B cell (primary cell): ENCODE measurements at regions not wholly inside any gene's neighbourhood (a gene's known extent, or its start where the extent isn't known, plus 50 kb on each side); places are given as distances from the start of the nearest gene placed in this dataset.

Experiments
- ATAC-seq: fragments of 200-7000 bp; cut with Tn5 transposase; one replicate; pipeline ENCODE4 v1.10.0; 2021; ENCODE audit warnings: low read depth, mild to moderate bottlenecking, moderate number of reproducible peaks, moderate library complexity
- CTCF ChIA-PET: fragments of 350-600 bp; sonication (Branson Sonifier 250); formaldehyde crosslinking; loops from one replicate; lab custom pipeline; 2021; ENCODE audit warnings: antibody characterized with exemption, inconsistent platforms; lab: Charles Lee
- POLR2A ChIA-PET: fragments of 350-600 bp; sonication (Branson Sonifier 250); formaldehyde crosslinking; loops from one replicate; lab custom pipeline; 2021; ENCODE audit warnings: antibody characterized with exemption; lab: Charles Lee
- DNase-seq: peaks from one replicate; pipeline ENCODE4 v3.0.0; 2013
- H2AFZ ChIP-seq: 2 replicates; pipeline ENCODE4 v1.6.1; 2012; ENCODE audit warnings: mild to moderate bottlenecking, low read depth, low read length; ENCODE audit not compliant: insufficient read depth, poor library complexity, severe bottlenecking
- H3K27ac ChIP-seq, 2 donors: 1 replicate in 1 of 2; 2 replicates in 1 of 2; pipeline ENCODE4 v1.5.1; 2012 to 2013; ENCODE audit warnings: low read length in 2 of 2, mild to moderate bottlenecking in 2 of 2, moderate library complexity in 1 of 2
- H3K27me3 ChIP-seq, 4 experiments: fragments of 200-600 bp in 1 of 4; sonication (generic) in 1 of 4; replicated peaks in 1 of 4; 1 replicate in 2 of 4; 2 replicates in 2 of 4; pipeline versions ENCODE4 v1.6.1 to v1.7.0; 2013 to 2016; ENCODE audit warnings: low read length in 3 of 4, mild to moderate bottlenecking in 2 of 4, mixed read lengths in 1 of 4, moderate library complexity in 1 of 4; ENCODE audit not compliant: insufficient read depth in 4 of 4, control insufficient read depth in 3 of 4; ENCODE audit errors: control extremely low read depth in 1 of 4
- H3K36me3 ChIP-seq, 2 experiments: replicated peaks in 1 of 2; 1 replicate in 1 of 2; 2 replicates in 1 of 2; pipeline versions ENCODE4 v1.6.1 to v1.7.1; 2013; ENCODE audit warnings: low read length in 1 of 2; ENCODE audit not compliant: insufficient read depth in 2 of 2, control insufficient read depth in 1 of 2; ENCODE audit errors: control extremely low read depth in 1 of 2, extremely low read depth in 1 of 2
- H3K4me1 ChIP-seq, 2 donors: fragments of 200-600 bp in 1 of 2; sonication (generic) in 1 of 2; 1 replicate in 1 of 2; 2 replicates in 1 of 2; pipeline versions ENCODE4 v1.5.1 to v1.6.1; 2013 to 2017; ENCODE audit warnings: low read length in 2 of 2; ENCODE audit not compliant: control insufficient read depth in 2 of 2, insufficient read depth in 2 of 2
- H3K4me2 ChIP-seq: replicated peaks from 2 replicates; pipeline ENCODE3; 2012; ENCODE audit warnings: mild to moderate bottlenecking, low read depth, low read length; ENCODE audit not compliant: poor library complexity, severe bottlenecking
- H3K4me3 ChIP-seq, 5 experiments: fragments of 200-600 bp in 1 of 5; sonication (generic) in 1 of 5; 1 replicate in 3 of 5; 2 replicates in 2 of 5; pipeline versions ENCODE4 v1.5.1 to v1.7.0; 2011 to 2016; ENCODE audit warnings: low read length in 4 of 5, mild to moderate bottlenecking in 4 of 5, low read depth in 2 of 5, control low read depth in 1 of 5, moderate library complexity in 1 of 5; ENCODE audit not compliant: insufficient read depth in 1 of 5; ENCODE audit errors: control extremely low read depth in 1 of 5, extremely low read depth in 1 of 5
- H3K79me2 ChIP-seq: fragments of 200-600 bp; sonication (generic); one replicate; pipeline ENCODE4 v1.6.0; 2016; ENCODE audit warnings: low read length; ENCODE audit not compliant: control insufficient read depth, insufficient read depth
- H3K9ac ChIP-seq: fragments of 200-600 bp; sonication (generic); 2 replicates; pipeline ENCODE4 v1.6.1; 2017; ENCODE audit warnings: mild to moderate bottlenecking, low read length, moderate library complexity
- H3K9me3 ChIP-seq, 3 donors: one replicate each; pipeline versions ENCODE4 v1.6.1 to v1.7.1; 2013; ENCODE audit warnings: low read length in 2 of 3; ENCODE audit not compliant: control insufficient read depth in 2 of 3, insufficient read depth in 1 of 3; ENCODE audit errors: control extremely low read depth in 1 of 3
- H4K20me1 ChIP-seq: 2 replicates; pipeline ENCODE4 v1.6.0; 2012; ENCODE audit warnings: mild to moderate bottlenecking, low read length; ENCODE audit not compliant: insufficient read depth, control insufficient read depth, poor library complexity, severe bottlenecking
- H3K27ac Mint-ChIP-seq: one replicate; pipeline ENCODE4 v1.8.0; 2021; ENCODE audit warnings: mixed read lengths
- H3K27me3 Mint-ChIP-seq: one replicate; pipeline ENCODE4 v1.8.0; 2021; ENCODE audit warnings: mixed read lengths
- H3K4me1 Mint-ChIP-seq: one replicate; pipeline ENCODE4 v1.8.0; 2021; ENCODE audit warnings: mixed read lengths
- H3K4me3 Mint-ChIP-seq: one replicate; pipeline ENCODE4 v1.8.0; 2021; ENCODE audit warnings: mixed read lengths
- H3K9me3 Mint-ChIP-seq: one replicate; pipeline ENCODE4 v1.8.0; 2022; ENCODE audit warnings: mixed read lengths; ENCODE audit not compliant: insufficient read depth
- EZH2 ChIP-seq: IDR thresholded peaks from 2 replicates; pipeline ENCODE4 v1.6.1; 2012; ENCODE audit warnings: borderline replicate concordance, low read depth, mild to moderate bottlenecking, moderate library complexity, low read length; ENCODE audit not compliant: insufficient read depth, poor library complexity, severe bottlenecking
- WGBS: methylation state at CpG from one replicate; pipeline ENCODE4 v1.1.5; 2013; ENCODE audit warnings: missing lambda C conversion rate; ENCODE audit not compliant: insufficient coverage; 5-methylcytosine and 5-hydroxymethylcytosine counted together
- intact Hi-C: fragments of 100-400 bp; cut with micrococcal nuclease; formaldehyde crosslinking; loops from one replicate; pipeline ENCODE4 v1.10.0; 2022
- TF ChIP-seq, protein P1 (sequence below): fragments of 200-600 bp; IDR thresholded peaks from one replicate; pipeline ENCODE4 v1.8.0; 2022; ENCODE audit warnings: antibody characterized with exemption, mild to moderate bottlenecking

DNA sequence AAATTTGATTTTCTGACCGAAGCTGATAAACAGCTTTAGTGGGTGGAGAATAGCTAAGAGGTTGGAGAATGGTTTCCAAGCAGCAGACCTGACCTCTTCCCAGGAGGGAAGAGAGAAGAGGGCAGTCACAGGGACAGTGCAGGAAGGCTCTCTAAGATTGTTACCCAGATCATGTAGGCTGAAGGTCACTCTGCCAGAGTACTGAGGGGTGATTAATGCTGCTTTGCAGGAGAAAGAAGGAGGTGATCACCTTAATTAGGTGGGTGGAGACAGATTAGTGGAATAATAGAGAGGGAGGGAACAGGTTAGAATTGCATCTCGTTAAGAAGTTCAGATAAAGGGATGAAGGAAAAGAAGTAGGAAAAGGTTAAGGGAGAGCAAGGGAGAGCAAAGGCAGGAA is 440.5 kb downstream of the BRINP1 start:
- H3K4me1 Mint-ChIP-seq, result no peaks in the 10 kb centered on the region
- DNase-seq (no peak), ATAC-seq (no peak)
- H3K9me3 ChIP-seq, result no peaks in the 10 kb centered on the region
- WGBS, result 59% methylated on average over 2 of the region's 2 CpGs
- H3K27ac Mint-ChIP-seq, result no peak overlapping the region
- no peak overlapping the region for H3K9ac ChIP-seq
- no peak for TF ChIP-seq EZH2
- TF ChIP-seq, protein P1, sequence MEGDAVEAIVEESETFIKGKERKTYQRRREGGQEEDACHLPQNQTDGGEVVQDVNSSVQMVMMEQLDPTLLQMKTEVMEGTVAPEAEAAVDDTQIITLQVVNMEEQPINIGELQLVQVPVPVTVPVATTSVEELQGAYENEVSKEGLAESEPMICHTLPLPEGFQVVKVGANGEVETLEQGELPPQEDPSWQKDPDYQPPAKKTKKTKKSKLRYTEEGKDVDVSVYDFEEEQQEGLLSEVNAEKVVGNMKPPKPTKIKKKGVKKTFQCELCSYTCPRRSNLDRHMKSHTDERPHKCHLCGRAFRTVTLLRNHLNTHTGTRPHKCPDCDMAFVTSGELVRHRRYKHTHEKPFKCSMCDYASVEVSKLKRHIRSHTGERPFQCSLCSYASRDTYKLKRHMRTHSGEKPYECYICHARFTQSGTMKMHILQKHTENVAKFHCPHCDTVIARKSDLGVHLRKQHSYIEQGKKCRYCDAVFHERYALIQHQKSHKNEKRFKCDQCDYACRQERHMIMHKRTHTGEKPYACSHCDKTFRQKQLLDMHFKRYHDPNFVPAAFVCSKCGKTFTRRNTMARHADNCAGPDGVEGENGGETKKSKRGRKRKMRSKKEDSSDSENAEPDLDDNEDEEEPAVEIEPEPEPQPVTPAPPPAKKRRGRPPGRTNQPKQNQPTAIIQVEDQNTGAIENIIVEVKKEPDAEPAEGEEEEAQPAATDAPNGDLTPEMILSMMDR, result no peak
- H3K4me3 Mint-ChIP-seq, result no peak overlapping the region
- no peak overlapping the region for H3K4me2 ChIP-seq
- H3K4me3 ChIP-seq, result no peak overlapping the region
- no peaks in the 10 kb centered on the region for H4K20me1 ChIP-seq
- H3K79me2 ChIP-seq, result no peaks in the 10 kb centered on the region
- ChIA-PET POLR2A (no interaction called here), CTCF (no interaction called here)
- no peaks in the 10 kb centered on the region for H3K27me3 ChIP-seq
- intact Hi-C loops, result no loop called here
- no peaks in the 10 kb centered on the region for H3K36me3 ChIP-seq
- no peaks in the 10 kb centered on the region for H3K4me1 ChIP-seq
- H3K9me3 Mint-ChIP-seq, result no peaks in the 10 kb centered on the region
- H3K27me3 Mint-ChIP-seq, result no peaks in the 10 kb centered on the region
- H2AFZ ChIP-seq, result no peak overlapping the region
- no peak overlapping the region for H3K27ac ChIP-seq

GRCh38 chr9:118929287-118929686 is 439.9 kb downstream of the BRINP1 start:
- ATAC-seq, result no peak

More at GRCh38 chr9:118929287-118929686, 439.9 kb downstream of the BRINP1 start:
- no peak overlapping the region for H3K27ac ChIP-seq
- no peak overlapping the region for H3K9ac ChIP-seq
- no peaks in the 10 kb centered on the region for H3K9me3 ChIP-seq
- no peaks in the 10 kb centered on the region for H3K27me3 ChIP-seq
- no peaks in the 10 kb centered on the region for H3K4me1 ChIP-seq
- no peaks in the 10 kb centered on the region for H3K36me3 ChIP-seq
- Mint-ChIP-seq H3K27me3 (no peaks in the 10 kb centered on the region), H3K27ac (no peak overlapping the region), H3K4me1 (no peaks in the 10 kb centered on the region), H3K4me3 (no peak overlapping the region), H3K9me3 (no peaks in the 10 kb centered on the region)
- intact Hi-C loops, result no loop called here
- no peaks in the 10 kb centered on the region for H4K20me1 ChIP-seq
- H3K79me2 ChIP-seq, result no peaks in the 10 kb centered on the region
- H3K4me2 ChIP-seq, result no peak overlapping the region
- H3K4me3 ChIP-seq, result no peak overlapping the region
- CTCF ChIA-PET, result no interaction called here
- no peak for TF ChIP-seq EZH2
- TF ChIP-seq, protein P1, result no peak
- POLR2A ChIA-PET, result no interaction called here
- no peak overlapping the region for H2AFZ ChIP-seq
- no peak for DNase-seq
- WGBS, result no CpG with 5 or more reads among the region's 2 CpGs
